ENCODE measurements at regions not wholly inside any gene's neighbourhood (a gene's known extent, or its start where the extent isn't known, plus 50 kb on each side); places are given as distances from the start of the nearest gene placed in this dataset.
A peak's percentile ranks its signal among the peaks of the same experiment; 100 is the strongest.
"Not testable (repeated sequence)": the region's sequence is repeated elsewhere in the genome, so short reads cannot be mapped to it uniquely, and the experiment has no call there.

GRCh38 chr3:118168175-118168574, 866.5 kb downstream of the IGSF11 start:
- no peak for DNase-seq (ENCODE audit: low spot score)

DNA sequence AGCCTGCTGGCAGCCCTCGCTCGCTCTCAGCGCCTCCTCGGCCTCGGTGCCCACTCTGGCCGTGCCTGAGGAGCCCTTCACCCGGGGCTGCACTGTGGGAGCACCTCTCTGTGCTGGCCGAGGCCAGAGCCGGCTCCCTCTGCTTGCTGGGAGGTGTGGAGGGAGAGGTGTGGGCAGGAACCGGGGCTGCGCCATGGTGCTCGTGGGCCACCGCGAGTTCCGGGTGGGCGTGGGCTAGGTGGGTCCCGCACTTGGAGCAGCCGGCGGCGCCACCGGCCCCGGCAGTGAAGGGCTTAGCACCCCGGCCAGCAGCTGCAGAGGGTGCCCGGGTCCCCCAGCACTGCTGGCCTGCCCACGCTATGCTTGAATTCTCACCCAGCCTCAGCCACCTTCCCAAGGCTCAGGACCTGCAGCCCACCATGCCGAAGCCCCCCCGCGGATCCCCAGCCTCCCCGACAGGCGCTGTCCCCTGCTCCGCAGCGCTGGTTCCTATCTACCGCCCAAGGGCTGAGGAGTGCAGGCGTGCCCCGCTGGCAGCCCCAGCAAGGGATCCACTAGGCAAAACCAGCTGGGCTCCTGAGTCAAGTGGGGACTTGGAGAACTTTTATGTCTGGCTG, 863.3 kb downstream of the IGSF11 start:
- no peak for DNase-seq (ENCODE audit: low spot score)

DNA sequence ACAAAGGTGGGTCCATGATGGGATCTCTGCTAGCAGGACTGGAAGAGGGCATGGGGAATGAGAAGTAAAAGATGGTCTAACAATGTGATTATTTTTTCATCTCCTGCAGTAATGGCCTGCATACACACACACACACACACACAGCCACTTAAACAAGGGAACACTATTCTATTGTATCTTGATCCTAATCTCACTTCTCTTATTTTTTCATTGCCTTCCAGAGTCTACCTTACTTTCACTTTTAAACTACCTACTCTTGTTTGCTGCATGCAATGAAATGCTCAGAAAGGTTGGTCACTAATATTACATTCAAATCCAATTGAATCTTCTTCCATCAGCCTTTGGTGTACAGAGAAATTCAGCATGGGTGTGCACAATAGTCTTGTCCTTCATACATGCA, 853.8 kb downstream of the IGSF11 start:
- DNase-seq (ENCODE audit: low spot score) = no peak

GRCh38 chr3:118181274-118181673, 853.4 kb downstream of the IGSF11 start:
- no peak for DNase-seq (ENCODE audit: low spot score)

DNA sequence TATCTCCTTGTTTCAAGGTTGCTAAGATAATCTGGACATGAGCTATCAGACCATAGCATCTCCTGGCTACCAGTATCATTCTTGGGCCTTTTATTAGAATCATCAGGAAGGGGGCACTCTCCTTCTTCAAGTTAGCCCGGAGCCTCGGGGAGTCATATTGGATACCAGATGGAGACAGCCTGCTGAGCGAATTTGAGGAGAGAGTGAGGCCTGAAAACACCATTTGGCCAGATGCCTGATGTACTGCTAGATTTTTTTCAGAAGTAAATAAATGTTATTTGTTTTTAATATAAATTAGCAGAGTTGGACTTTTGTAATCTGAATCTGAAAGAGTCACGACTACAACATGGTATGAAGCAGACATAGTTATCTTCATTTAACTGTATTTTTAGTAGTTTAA, 848.6 kb downstream of the IGSF11 start:
- DNase-seq (ENCODE audit: low spot score) = no peak

GRCh38 chr3:118187221-118187620, 847.4 kb downstream of the IGSF11 start:
- no peak for DNase-seq (ENCODE audit: low spot score)

DNA sequence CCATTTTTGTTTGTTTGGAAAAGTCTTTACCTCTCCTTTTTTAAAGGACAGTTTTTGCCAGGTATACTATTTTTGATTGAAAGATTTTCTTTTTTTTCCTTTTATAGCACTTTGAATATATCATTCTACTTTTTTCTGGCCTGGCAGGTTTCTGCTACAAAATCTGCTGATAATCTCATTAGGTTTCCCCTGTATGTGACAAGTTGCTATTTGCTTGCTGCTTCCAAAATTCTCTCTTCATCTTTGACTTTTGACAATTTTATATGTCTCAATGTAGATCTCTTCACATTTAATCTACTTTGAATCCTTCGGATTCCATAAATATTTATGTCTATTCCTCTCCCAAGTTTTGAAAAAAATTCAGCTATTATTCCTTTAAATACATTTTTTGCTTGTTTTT, 838.5 kb downstream of the IGSF11 start:
- no peak for DNase-seq (ENCODE audit: low spot score)

- DNase-seq (ENCODE audit: low spot score) = no peak
Observed at GRCh38 chr3:118199044-118199443, 835.6 kb downstream of the IGSF11 start.

DNA sequence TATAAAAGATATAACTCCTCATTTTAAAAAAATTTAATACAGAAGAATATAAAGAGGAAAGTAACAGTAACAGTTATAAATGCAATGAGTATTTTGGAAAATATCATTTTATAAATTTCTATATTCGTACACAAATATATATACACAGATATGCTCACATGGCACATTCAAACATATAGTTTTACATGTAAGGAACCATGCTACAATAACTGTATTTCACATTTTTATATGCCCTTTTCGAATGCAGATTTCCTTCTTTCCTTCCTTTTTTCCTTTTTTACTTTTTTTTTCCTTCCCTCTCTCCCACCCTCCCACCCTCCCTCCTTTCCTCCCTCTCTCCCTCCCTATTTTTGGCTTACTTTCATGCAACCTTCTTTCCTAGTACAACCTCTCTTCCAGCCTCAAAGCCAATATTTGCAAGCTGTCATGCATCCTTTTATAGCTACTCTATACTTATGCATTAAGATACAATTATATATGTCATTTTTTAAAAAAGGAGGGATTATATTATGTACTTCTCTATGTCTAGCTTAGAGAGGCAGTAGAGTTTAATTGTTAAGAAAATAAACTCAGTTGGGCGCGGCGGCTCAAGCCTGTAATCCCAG, 830.5 kb downstream of the IGSF11 start:
- no peak for DNase-seq (ENCODE audit: low spot score)

DNA sequence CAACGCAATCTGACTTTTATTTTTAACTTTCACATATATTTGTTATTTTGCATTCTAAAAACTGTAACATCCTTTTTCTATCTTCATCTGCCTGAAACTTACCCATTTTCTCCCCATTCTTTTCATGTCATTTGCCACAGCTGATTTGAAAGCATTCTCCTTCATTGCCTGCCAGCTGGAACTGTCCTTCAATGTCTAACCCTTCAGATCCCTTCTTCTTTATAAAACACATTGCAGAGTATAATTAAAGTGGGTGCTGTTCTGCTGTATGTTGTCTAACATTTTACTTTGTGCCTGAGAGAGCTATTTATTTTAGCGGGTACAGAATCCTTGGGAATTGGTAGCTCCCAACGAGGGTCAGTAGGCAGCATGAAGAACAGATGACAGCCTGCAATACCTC, 827.4 kb downstream of the IGSF11 start:
- DNase-seq (ENCODE audit: low spot score) = no peak

- no peak for DNase-seq (ENCODE audit: low spot score)
Observed at GRCh38 chr3:118208642-118209041, 826.0 kb downstream of the IGSF11 start.

DNA sequence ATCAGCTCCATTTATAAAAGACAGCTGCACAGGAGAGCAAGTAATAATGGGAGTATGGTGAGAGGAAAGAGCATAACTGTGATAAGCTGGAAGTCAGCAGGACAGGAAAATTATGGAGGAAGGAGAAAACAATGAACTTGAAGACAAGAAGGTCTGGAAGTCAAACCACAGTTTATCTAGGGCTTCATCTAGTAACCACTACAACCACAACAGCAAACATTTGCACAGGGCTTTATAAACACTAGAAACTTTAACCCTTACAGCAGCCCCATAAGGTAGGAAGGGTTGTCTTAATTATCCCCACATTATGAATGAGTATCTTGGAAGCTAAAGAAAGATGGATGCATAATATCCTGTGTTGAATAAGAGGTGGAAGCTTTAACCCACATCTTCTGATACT, 820.8 kb downstream of the IGSF11 start:
- DNase-seq (ENCODE audit: low spot score) = no peak

DNA sequence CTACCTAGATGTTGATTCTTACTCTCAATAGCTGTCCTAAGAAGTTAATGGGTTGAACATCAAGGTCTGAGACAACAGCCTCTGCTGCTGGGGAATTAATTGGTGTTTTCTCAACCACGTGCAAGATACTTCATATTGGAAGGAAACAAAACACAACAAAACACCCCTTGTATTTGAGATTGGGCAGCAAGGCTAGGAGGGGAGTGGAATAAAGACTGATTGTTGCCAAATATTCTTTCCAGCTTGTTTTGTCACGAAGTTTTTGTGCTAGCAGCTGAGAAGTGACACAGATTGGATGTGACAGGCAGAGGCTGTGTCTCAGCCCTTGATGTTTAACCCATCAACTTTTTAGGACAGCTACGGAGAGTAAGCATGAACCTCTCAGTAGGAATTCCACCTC, 808.4 kb downstream of the IGSF11 start:
- DNase-seq (ENCODE audit: low spot score) = no peak

GRCh38 chr3:118227191-118227590, 807.5 kb downstream of the IGSF11 start:
- DNase-seq (ENCODE audit: low spot score) = no peak

DNA sequence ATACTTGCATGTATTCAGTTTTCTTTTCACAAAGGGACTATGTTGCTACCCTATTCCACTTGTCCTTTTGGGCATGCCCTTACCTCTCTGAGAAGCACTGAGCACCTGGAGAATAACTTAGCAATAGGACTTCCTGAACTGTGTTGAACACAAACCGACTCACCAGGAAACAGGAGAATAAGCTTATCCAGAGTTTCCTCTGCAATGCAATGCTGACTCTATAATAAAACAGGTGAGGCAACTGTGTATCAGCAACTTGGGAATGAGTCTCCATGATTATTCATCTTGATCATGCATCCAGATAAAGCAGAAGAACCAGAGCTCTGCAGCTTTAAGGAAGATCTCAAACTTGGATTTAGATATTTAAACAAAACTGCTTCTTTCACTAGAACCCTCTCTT, 806.5 kb downstream of the IGSF11 start:
- DNase-seq (ENCODE audit: low spot score) = peak; percentile 2

DNA sequence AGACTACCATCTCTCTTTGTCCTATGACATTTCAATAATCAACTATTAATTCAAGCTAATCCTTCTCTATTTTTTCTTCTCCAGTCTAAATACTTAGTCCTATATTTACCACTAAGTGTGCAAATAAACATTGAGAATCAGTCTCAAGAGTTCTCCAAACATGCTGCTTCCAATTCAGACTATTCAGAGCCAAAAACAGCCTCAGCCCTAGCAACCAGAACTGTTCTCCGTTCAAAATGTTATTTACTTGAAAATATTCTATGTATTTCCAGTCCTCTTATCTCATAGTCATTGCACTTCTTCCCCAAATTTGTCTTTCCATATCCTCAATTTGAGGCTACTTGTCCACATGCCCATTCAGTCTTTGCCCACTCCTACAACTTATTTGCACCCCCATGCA, 805.5 kb downstream of the IGSF11 start:
- DNase-seq (ENCODE audit: low spot score) = no peak

DNA sequence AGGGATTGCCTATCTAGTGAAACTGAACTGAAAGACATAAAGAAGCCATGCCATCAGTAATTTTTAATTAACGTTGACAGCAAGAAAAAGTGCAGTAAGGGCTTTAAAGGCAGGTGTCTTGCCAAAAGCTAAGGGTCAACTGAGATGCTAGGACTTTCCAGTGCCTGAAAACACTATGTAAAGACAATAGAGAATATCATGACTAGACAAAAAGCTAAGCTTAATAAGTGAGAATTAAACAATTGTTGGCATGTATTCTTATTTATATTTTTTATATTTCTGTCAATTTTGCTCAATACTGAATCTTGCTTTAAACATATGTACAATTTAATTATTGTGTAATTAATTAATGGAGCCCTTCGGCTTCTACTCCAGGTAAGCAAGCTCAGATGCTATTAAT, 803.1 kb downstream of the IGSF11 start:
- DNase-seq (ENCODE audit: low spot score) = no peak

DNA sequence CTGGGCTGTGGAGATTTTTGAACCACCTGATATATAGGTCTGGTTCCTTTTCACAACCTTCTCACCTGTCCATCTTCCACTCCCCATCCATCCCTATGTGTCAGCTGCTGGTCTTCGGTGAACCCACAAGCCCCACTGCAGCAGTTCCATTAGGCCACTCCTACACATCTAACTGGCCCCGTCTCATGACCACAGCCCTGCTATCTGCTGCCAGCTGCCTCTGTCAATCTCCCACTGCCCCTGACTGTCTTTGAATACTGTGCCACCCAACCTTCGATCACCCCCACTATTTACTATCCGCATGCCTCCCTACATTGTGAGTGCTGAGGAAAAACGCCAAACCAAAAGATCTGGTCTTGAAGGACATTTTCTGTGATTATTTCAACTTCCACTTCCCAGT, 795.4 kb downstream of the IGSF11 start:
- no peak for DNase-seq (ENCODE audit: low spot score)

GRCh38 chr3:118244761-118245160, 789.9 kb downstream of the IGSF11 start:
- no peak for DNase-seq (ENCODE audit: low spot score)

GRCh38 chr3:118245312-118245711, 789.3 kb downstream of the IGSF11 start:
- DNase-seq (ENCODE audit: low spot score) = no peak

- DNase-seq (ENCODE audit: low spot score) = not testable (repeated sequence)
Observed at GRCh38 chr3:118258850-118259249, 775.8 kb downstream of the IGSF11 start.

DNA sequence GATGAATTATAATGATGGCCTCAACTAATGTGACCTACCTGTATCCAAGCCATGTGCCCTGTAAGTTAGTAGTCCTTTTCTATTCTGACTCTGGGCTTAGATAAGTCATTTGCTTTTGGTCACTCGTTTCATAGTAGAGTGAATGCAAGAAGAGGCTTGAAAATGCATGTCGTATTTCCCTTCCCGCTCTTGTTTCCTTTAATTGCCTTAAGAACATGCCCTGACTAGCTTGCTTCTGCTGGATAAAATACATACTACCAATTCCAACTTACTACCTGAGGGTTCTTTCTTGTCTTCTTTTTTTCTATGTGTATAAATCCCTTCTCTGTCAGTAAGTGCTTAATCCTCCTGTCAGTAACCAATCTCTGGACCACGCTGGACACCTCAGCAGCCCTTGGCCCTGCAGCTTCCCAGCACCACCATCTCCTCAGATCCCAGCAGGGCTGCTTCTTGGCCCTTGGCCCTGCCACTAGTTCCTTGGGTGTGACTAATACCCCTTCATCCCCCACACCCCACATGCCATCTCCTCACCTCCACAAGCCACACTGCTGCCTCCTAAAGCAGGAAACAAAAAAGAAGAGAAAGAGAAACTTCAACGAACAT, 771.7 kb downstream of the IGSF11 start:
- no peak for DNase-seq (ENCODE audit: low spot score)

GRCh38 chr3:118267588-118267987, 767.1 kb downstream of the IGSF11 start:
- DNase-seq (ENCODE audit: low spot score) = no peak

DNA sequence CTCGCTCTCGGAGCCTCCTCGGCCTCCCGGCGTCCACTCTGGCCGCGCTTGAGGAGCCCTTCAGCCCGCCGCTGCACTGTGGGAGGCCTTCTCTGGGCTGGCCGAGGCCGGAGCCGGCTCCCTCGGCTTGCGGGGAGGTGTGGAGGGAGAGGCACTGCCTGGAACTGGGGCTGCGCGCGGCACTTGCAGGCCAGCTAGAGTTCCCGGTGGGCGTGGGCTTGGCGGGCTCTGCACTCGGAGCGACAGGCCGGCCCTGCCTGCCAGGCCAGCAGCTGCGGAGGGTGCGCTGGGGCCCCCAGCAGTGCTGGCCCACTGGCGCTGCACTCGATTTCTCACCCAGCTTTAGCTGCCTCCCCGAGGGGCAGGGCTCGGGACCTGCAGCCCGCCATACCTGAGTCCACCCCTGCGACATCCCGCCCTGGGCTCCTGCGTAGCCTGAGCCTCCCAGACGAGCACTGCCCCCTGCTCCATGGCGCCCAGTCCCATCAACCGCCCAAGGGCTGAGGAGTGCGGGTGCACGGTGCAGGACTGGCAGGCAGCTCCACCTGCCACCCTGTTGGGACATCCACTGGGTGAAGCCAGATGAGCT, 765.0 kb downstream of the IGSF11 start:
- no peak for DNase-seq (ENCODE audit: low spot score)
